Fibroblast of lung (primary cell): ENCODE measurements at regions not wholly inside any gene's neighbourhood (a gene's known extent, or its start where the extent isn't known, plus 50 kb on each side); places are given as distances from the start of the nearest gene placed in this dataset.

Source experiments
- CTCF ChIP-seq, 2 donors: IDR thresholded peaks in 1 of 2; conservative IDR thresholded peaks in 1 of 2; 1 replicate in 1 of 2; 2 replicates in 1 of 2; pipeline ENCODE4 v1.5.1; 2011 to 2012; ENCODE audit warnings: low read length in 2 of 2, control low read depth in 1 of 2, inconsistent platforms in 1 of 2, low read depth in 1 of 2, mild to moderate bottlenecking in 1 of 2
- EZH2 ChIP-seq: IDR thresholded peaks from 2 replicates; pipeline ENCODE4 v1.5.1; 2012; ENCODE audit warnings: low read length, control low read depth, mild to moderate bottlenecking; ENCODE audit errors: missing control alignments

- no peak for TF ChIP-seq CTCF (conservative IDR thresholded peaks at IDR 0.05 in 1 of 2, IDR thresholded peaks at IDR 0.05 in 1 of 2; ENCODE audit: low read depth in 1 of 2, low read length in 2 of 2)
- TF ChIP-seq EZH2: no peak
These were observed 300.1 kb downstream of the MYCN start for GRCh38 chr2:16240402-16240801.
